ENCODE measurements at regions not wholly inside any gene's neighbourhood (a gene's known extent, or its start where the extent isn't known, plus 50 kb on each side); places are given as distances from the start of the nearest gene placed in this dataset.

- TF ChIP-seq CTCF (IDR thresholded peaks at IDR 0.05; ENCODE audit: low read depth, low read length): no peak
- H3K4me3 ChIP-seq (replicated peaks in 1 of 2; ENCODE audit: low read depth in 2 of 2, low read length in 2 of 2): no peak overlapping the region
- no peak for DNase-seq (ENCODE audit: low read depth in 2 of 2)
These were observed 109.6 kb downstream of the CRYAA start for GRCh38 chr21:43278359-43278758.

- no peak for DNase-seq (ENCODE audit: low read depth in 2 of 2)
- no peak for TF ChIP-seq CTCF (IDR thresholded peaks at IDR 0.05; ENCODE audit: low read depth, low read length)
- no peak overlapping the region for H3K4me3 ChIP-seq (replicated peaks in 1 of 2; ENCODE audit: low read depth in 2 of 2, low read length in 2 of 2)
These were observed 108.9 kb downstream of the CRYAA start for GRCh38 chr21:43277481-43278351.

- no peak overlapping the region for H3K4me3 ChIP-seq (replicated peaks in 1 of 2; ENCODE audit: low read depth in 2 of 2, low read length in 2 of 2)
- no peak for DNase-seq (ENCODE audit: low read depth in 2 of 2)
- no peak for TF ChIP-seq CTCF (IDR thresholded peaks at IDR 0.05; ENCODE audit: low read depth, low read length)
These were observed 108.0 kb downstream of the CRYAA start for GRCh38 chr21:43276811-43277210.

GRCh38 chr21:43275421-43276211 is 106.8 kb downstream of the CRYAA start:
- no peak overlapping the region for H3K4me3 ChIP-seq (replicated peaks in 1 of 2; ENCODE audit: low read depth in 2 of 2, low read length in 2 of 2)
- DNase-seq (ENCODE audit: low read depth in 2 of 2): no peak
- no peak for TF ChIP-seq CTCF (IDR thresholded peaks at IDR 0.05; ENCODE audit: low read depth, low read length)

- DNase-seq (ENCODE audit: low read depth in 2 of 2): no peak
- no peak overlapping the region for H3K4me3 ChIP-seq (replicated peaks in 1 of 2; ENCODE audit: low read depth in 2 of 2, low read length in 2 of 2)
- no peak for TF ChIP-seq CTCF (IDR thresholded peaks at IDR 0.05; ENCODE audit: low read depth, low read length)
These were observed 106.1 kb downstream of the CRYAA start for GRCh38 chr21:43274946-43275310.

GRCh38 chr21:43274022-43274945 is 105.5 kb downstream of the CRYAA start:
- no peak for DNase-seq (ENCODE audit: low read depth in 2 of 2)
- H3K4me3 ChIP-seq (replicated peaks in 1 of 2; ENCODE audit: low read depth in 2 of 2, low read length in 2 of 2): no peak overlapping the region
- TF ChIP-seq CTCF (IDR thresholded peaks at IDR 0.05; ENCODE audit: low read depth, low read length): no peak
